ENCODE measurements at regions not wholly inside any gene's neighbourhood (a gene's known extent, or its start where the extent isn't known, plus 50 kb on each side); places are given as distances from the start of the nearest gene placed in this dataset.

DNA sequence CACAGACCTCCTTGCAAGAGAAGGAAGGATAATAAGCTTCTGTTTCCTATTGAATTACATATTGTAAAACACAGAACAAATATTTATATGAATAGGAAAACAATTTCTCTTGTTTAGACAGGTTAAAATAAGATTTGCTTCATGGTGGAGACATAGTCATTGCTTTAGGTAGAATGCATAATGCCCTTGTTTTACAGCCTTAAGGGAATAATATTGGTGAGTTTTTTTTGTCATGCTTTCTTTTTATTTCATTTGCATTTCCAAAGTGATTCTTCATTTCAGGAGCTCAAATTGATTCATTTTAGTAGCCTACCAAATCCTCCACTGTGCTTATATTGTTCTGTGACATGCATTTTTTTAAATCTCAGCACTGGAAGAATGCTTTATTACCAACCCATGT lies 690.7 kb downstream of the OLFM4 start:
- no peak overlapping the region for H3K9ac ChIP-seq (replicated peaks; ENCODE audit: extremely low read depth, insufficient read depth, low read length)
- H3K4me2 ChIP-seq (ENCODE audit: insufficient read depth, low read length) = no peak overlapping the region
- no peaks in the 10 kb centered on the region for H3K9me1 ChIP-seq (replicated peaks; ENCODE audit: control insufficient read depth, extremely low read depth, insufficient read depth, low read length)
- BruUV-seq (replicated peaks) = no TSS peak
- no peak overlapping the region for H3K4me3 ChIP-seq (replicated peaks in 1 of 3; ENCODE audit: insufficient read depth in 1 of 3, low read depth in 1 of 3, low read length in 3 of 3)
- H3K27me3 ChIP-seq (ENCODE audit: control insufficient read depth in 2 of 2, insufficient read depth in 2 of 2, low read length in 2 of 2) = no peaks in the 10 kb centered on the region
- H2AFZ ChIP-seq (ENCODE audit: low read depth, low read length) = no peak overlapping the region
- no peaks in the 10 kb centered on the region for H4K20me1 ChIP-seq (replicated peaks; ENCODE audit: control insufficient read depth, extremely low read depth, insufficient read depth, low read length)
- no peak for FAIRE-seq
- H3K79me2 ChIP-seq (ENCODE audit: control insufficient read depth, insufficient read depth, low read length) = no peaks in the 10 kb centered on the region
- peaks cover 7% of the 10 kb centered on the region for H3K9me3 ChIP-seq (replicated peaks; ENCODE audit: control insufficient read depth, insufficient read depth, low read length)
- no peak for DNase-seq (ENCODE audit: low read depth, low spot score)
- no peaks in the 10 kb centered on the region for H3K36me3 ChIP-seq (ENCODE audit: control insufficient read depth in 2 of 2, extremely low read depth in 1 of 2, insufficient read depth in 2 of 2, low read length in 2 of 2)
- ChIA-PET CTCF (no interaction called here), POLR2A (no interaction called here)
- dilution Hi-C loops (cut with MboI; ENCODE audit: extremely low pct_ligation_motif_present, low sequenced_read_pairs) (no loop called here), intact Hi-C loops (cut with micrococcal nuclease) (no loop called here)
- TF ChIP-seq, protein P1, sequence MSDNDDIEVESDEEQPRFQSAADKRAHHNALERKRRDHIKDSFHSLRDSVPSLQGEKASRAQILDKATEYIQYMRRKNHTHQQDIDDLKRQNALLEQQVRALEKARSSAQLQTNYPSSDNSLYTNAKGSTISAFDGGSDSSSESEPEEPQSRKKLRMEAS (IDR thresholded peaks at IDR 0.05; ENCODE audit: insufficient read depth, insufficient read length) = no peak
- TF ChIP-seq POLR2AphosphoS5 (IDR thresholded peaks at IDR 0.05; ENCODE audit: insufficient read depth, low read depth, low read length) (no peak), POLR2A (IDR thresholded peaks at IDR 0.05; ENCODE audit: low read depth, low read length) (no peak)
- TF ChIP-seq, protein P2, sequence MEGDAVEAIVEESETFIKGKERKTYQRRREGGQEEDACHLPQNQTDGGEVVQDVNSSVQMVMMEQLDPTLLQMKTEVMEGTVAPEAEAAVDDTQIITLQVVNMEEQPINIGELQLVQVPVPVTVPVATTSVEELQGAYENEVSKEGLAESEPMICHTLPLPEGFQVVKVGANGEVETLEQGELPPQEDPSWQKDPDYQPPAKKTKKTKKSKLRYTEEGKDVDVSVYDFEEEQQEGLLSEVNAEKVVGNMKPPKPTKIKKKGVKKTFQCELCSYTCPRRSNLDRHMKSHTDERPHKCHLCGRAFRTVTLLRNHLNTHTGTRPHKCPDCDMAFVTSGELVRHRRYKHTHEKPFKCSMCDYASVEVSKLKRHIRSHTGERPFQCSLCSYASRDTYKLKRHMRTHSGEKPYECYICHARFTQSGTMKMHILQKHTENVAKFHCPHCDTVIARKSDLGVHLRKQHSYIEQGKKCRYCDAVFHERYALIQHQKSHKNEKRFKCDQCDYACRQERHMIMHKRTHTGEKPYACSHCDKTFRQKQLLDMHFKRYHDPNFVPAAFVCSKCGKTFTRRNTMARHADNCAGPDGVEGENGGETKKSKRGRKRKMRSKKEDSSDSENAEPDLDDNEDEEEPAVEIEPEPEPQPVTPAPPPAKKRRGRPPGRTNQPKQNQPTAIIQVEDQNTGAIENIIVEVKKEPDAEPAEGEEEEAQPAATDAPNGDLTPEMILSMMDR (IDR thresholded peaks at IDR 0.05; ENCODE audit: extremely low read depth in 1 of 2, insufficient read depth in 1 of 2, low read depth in 1 of 2, low read length in 2 of 2) = no peak
- H3K4me1 ChIP-seq (ENCODE audit: control insufficient read depth, extremely low read depth, insufficient read depth, low read length) = no peaks in the 10 kb centered on the region
- H3K27ac ChIP-seq (ENCODE audit: insufficient read depth, low read depth, low read length) = no peak overlapping the region

DNA sequence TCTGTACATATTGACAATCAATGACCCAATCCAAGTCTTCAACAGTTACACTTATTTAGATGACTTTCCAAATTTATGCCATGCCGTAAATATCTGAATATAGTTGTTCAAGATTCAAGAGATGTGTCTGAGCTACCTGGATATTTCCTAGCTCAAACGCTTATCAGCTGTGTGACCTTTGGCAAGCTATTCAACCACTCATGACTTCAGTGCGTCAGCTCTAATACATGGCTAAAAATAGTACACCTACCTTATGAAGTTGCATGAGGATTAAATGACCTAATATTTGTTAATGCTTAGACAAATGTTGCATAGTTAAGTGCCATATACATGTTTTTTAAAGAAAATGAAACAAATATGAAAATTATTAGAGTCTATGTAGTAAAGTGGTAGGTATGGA lies 704.1 kb downstream of the OLFM4 start:
- FAIRE-seq = no peak
- BruUV-seq (replicated peaks) = no TSS peak

More for the DNA sequence above, 704.1 kb downstream of the OLFM4 start:
- intact Hi-C loops (cut with micrococcal nuclease) = no loop called here
- Histone ChIP-seq H2AFZ (ENCODE audit: low read depth, low read length) (no peak overlapping the region), H3K27me3 (ENCODE audit: control insufficient read depth in 2 of 2, insufficient read depth in 2 of 2, low read length in 2 of 2) (no peaks in the 10 kb centered on the region), H3K79me2 (ENCODE audit: control insufficient read depth, insufficient read depth, low read length) (no peaks in the 10 kb centered on the region), H4K20me1 (replicated peaks; ENCODE audit: control insufficient read depth, extremely low read depth, insufficient read depth, low read length) (no peaks in the 10 kb centered on the region), H3K36me3 (ENCODE audit: control insufficient read depth in 2 of 2, extremely low read depth in 1 of 2, insufficient read depth in 2 of 2, low read length in 2 of 2) (no peaks in the 10 kb centered on the region), H3K9ac (replicated peaks; ENCODE audit: extremely low read depth, insufficient read depth, low read length) (no peak overlapping the region), H3K27ac (ENCODE audit: insufficient read depth, low read depth, low read length) (no peak overlapping the region), H3K9me3 (replicated peaks; ENCODE audit: control insufficient read depth, insufficient read depth, low read length) (peaks cover 6% of the 10 kb centered on the region), H3K4me3 (replicated peaks in 1 of 3; ENCODE audit: insufficient read depth in 1 of 3, low read depth in 1 of 3, low read length in 3 of 3) (no peak overlapping the region), H3K4me2 (ENCODE audit: insufficient read depth, low read length) (no peak overlapping the region), H3K9me1 (replicated peaks; ENCODE audit: control insufficient read depth, extremely low read depth, insufficient read depth, low read length) (no peaks in the 10 kb centered on the region), H3K4me1 (ENCODE audit: control insufficient read depth, extremely low read depth, insufficient read depth, low read length) (no peaks in the 10 kb centered on the region)
- ChIA-PET CTCF (no interaction called here), POLR2A (no interaction called here)
- no peak for DNase-seq (ENCODE audit: low read depth, low spot score)
- TF ChIP-seq JUN (IDR thresholded peaks at IDR 0.05; ENCODE audit: borderline replicate concordance, insufficient read depth, insufficient read length, low read depth) = no peak
- TF ChIP-seq GATA2 (IDR thresholded peaks at IDR 0.05; ENCODE audit: insufficient read depth, insufficient read length, low read depth, low read length) = no peak
- TF ChIP-seq, protein P2 (IDR thresholded peaks at IDR 0.05; ENCODE audit: extremely low read depth in 1 of 2, insufficient read depth in 1 of 2, low read depth in 1 of 2, low read length in 2 of 2) = no peak
- dilution Hi-C loops (cut with MboI; ENCODE audit: extremely low pct_ligation_motif_present, low sequenced_read_pairs) = no loop called here
